Smooth muscle cell (in vitro differentiated cells): ENCODE measurements at regions not wholly inside any gene's neighbourhood (a gene's known extent, or its start where the extent isn't known, plus 50 kb on each side); places are given as distances from the start of the nearest gene placed in this dataset.

Source experiments
- DNase-seq: peaks from one replicate; lab custom pipeline; 2025; ENCODE audit not compliant: unreplicated experiment; lab: John Stamatoyannopoulos, UW
- H2AFZ ChIP-seq: fragments of 200-600 bp; sonication (generic); 2 replicates; pipeline ENCODE4 v1.6.0; 2016; ENCODE audit warnings: antibody characterized with exemption, low read depth, mild to moderate bottlenecking
- H3F3A ChIP-seq: fragments of 200-600 bp; sonication (generic); 2 replicates; pipeline ENCODE4 v1.6.0; 2017; ENCODE audit warnings: antibody characterized with exemption, low read depth
- H3K27ac ChIP-seq: fragments of 200-600 bp; sonication (generic); 2 replicates; pipeline ENCODE4 v1.5.1; 2016; ENCODE audit warnings: low read depth, mild to moderate bottlenecking
- H3K27me3 ChIP-seq: fragments of 200-600 bp; sonication (generic); 2 replicates; pipeline ENCODE4 v1.6.1; 2016; ENCODE audit warnings: low read depth, mild to moderate bottlenecking
- H3K36me3 ChIP-seq: fragments of 200-600 bp; sonication (generic); 2 replicates; pipeline ENCODE4 v1.5.1; 2016; ENCODE audit warnings: low read depth
- H3K4me1 ChIP-seq: fragments of 200-600 bp; sonication (generic); 2 replicates; pipeline ENCODE4 v1.5.1; 2016; ENCODE audit warnings: low read depth
- H3K4me2 ChIP-seq: fragments of 200-600 bp; sonication (generic); 2 replicates; pipeline ENCODE4 v1.6.0; 2016; ENCODE audit warnings: mild to moderate bottlenecking
- H3K4me3 ChIP-seq: fragments of 200-600 bp; sonication (generic); 2 replicates; pipeline ENCODE4 v1.5.1; 2016; ENCODE audit warnings: mild to moderate bottlenecking
- H3K79me2 ChIP-seq: fragments of 200-600 bp; sonication (generic); 2 replicates; pipeline ENCODE4 v1.6.0; 2016; ENCODE audit warnings: low read depth, mild to moderate bottlenecking
- H3K9ac ChIP-seq: fragments of 200-600 bp; sonication (generic); 2 replicates; pipeline ENCODE4 v1.6.0; 2016; ENCODE audit warnings: low read depth
- H3K9me3 ChIP-seq: fragments of 200-600 bp; sonication (generic); replicated peaks from 2 replicates; pipeline ENCODE4 v1.5.1; 2016; ENCODE audit warnings: low read depth
- H4K20me1 ChIP-seq: fragments of 200-600 bp; sonication (generic); 2 replicates; pipeline ENCODE4 v1.6.0; 2016; ENCODE audit warnings: low read depth
- CTCF ChIP-seq: fragments of 200-600 bp; sonication (generic); IDR thresholded peaks from 2 replicates; pipeline ENCODE4 v1.5.1; 2017; ENCODE audit warnings: borderline replicate concordance, mild to moderate bottlenecking, antibody characterized with exemption; ENCODE audit not compliant: insufficient read depth, poor library complexity, severe bottlenecking
- WGBS: methylation state at CpG from one replicate; pipeline ENCODE4 v1.1.7; 2016; ENCODE audit warnings: low lambda C conversion rate; 5-methylcytosine and 5-hydroxymethylcytosine counted together

GRCh38 chr11:135069890-135070289 lies 657.8 kb upstream of the B3GAT1 start:
- H3K36me3 ChIP-seq = no peaks in the 10 kb centered on the region
- 55% methylated on average over 4 of the region's 4 CpGs for WGBS
- no peak for TF ChIP-seq CTCF
- no peak overlapping the region for H2AFZ ChIP-seq
- H3K9ac ChIP-seq = no peak overlapping the region
- H3K9me3 ChIP-seq = no peaks in the 10 kb centered on the region
- no peak overlapping the region for H3K4me3 ChIP-seq
- H3K27ac ChIP-seq = no peak overlapping the region
- no peaks in the 10 kb centered on the region for H3K27me3 ChIP-seq
- no peaks in the 10 kb centered on the region for H3K79me2 ChIP-seq
- no peaks in the 10 kb centered on the region for H4K20me1 ChIP-seq
- no peak for DNase-seq
- no peak overlapping the region for H3K4me2 ChIP-seq
- H3K4me1 ChIP-seq = peaks cover 3% of the 10 kb centered on the region
- no peaks in the 10 kb centered on the region for H3F3A ChIP-seq

- Histone ChIP-seq H3K9ac (no peak overlapping the region), H3K4me3 (no peak overlapping the region), H4K20me1 (no peaks in the 10 kb centered on the region), H3F3A (no peaks in the 10 kb centered on the region), H3K9me3 (no peaks in the 10 kb centered on the region), H3K27ac (no peak overlapping the region), H3K4me1 (peaks cover 3% of the 10 kb centered on the region), H3K4me2 (no peak overlapping the region), H3K36me3 (no peaks in the 10 kb centered on the region), H2AFZ (no peak overlapping the region), H3K27me3 (no peaks in the 10 kb centered on the region), H3K79me2 (no peaks in the 10 kb centered on the region)
- no peak for TF ChIP-seq CTCF
- WGBS = 79% methylated on average over 11 of the region's 11 CpGs
- DNase-seq = no peak
Measured at GRCh38 chr11:135069063-135069462, 657.0 kb upstream of the B3GAT1 start.

GRCh38 chr11:135062994-135063393 lies 651.0 kb upstream of the B3GAT1 start:
- H3K4me3 ChIP-seq = no peak overlapping the region

More at GRCh38 chr11:135062994-135063393, 651.0 kb upstream of the B3GAT1 start:
- H4K20me1 ChIP-seq = no peaks in the 10 kb centered on the region
- no peak for TF ChIP-seq CTCF
- H3F3A ChIP-seq = no peaks in the 10 kb centered on the region
- H3K27ac ChIP-seq = no peak overlapping the region
- no peaks in the 10 kb centered on the region for H3K27me3 ChIP-seq
- DNase-seq = no peak
- H3K36me3 ChIP-seq = no peaks in the 10 kb centered on the region
- H3K9me3 ChIP-seq = no peaks in the 10 kb centered on the region
- H3K79me2 ChIP-seq = no peaks in the 10 kb centered on the region
- no peaks in the 10 kb centered on the region for H3K4me1 ChIP-seq
- H3K9ac ChIP-seq = no peak overlapping the region
- 83% methylated on average over 5 of the region's 5 CpGs for WGBS
- H3K4me2 ChIP-seq = no peak overlapping the region
- no peak overlapping the region for H2AFZ ChIP-seq
